Testis (tissue), 2 donors: ENCODE measurements at regions not wholly inside any gene's neighbourhood (a gene's known extent, or its start where the extent isn't known, plus 50 kb on each side); places are given as distances from the start of the nearest gene placed in this dataset.

Source experiments
- DNase-seq: peaks from one replicate; pipeline ENCODE4 v3.0.0-alpha.2; 2019
- H3K27ac ChIP-seq, 2 donors: fragments of 200-600 bp; sonication (generic); one replicate each; pipeline ENCODE4 v1.5.1; 2019
- H3K27me3 ChIP-seq: fragments of 200-600 bp; sonication (generic); one replicate; pipeline ENCODE4 v1.5.1; 2019
- H3K36me3 ChIP-seq: fragments of 200-600 bp; sonication (generic); one replicate; pipeline ENCODE4 v1.5.1; 2017; ENCODE audit warnings: low read depth; ENCODE audit errors: missing control alignments
- H3K4me1 ChIP-seq: fragments of 200-600 bp; sonication (generic); one replicate; pipeline ENCODE4 v1.5.1; 2019
- H3K4me3 ChIP-seq, 2 donors: fragments of 200-600 bp; sonication (generic); one replicate each; pipeline ENCODE4 v1.5.1; 2017 to 2019
- H3K9me3 ChIP-seq: fragments of 200-600 bp; sonication (generic); one replicate; pipeline ENCODE4 v1.5.1; 2017
- CTCF ChIP-seq, 3 experiments: fragments of 450-650 bp in 2 of 3; fragments of 200-600 bp in 1 of 3; sonication (generic) in 1 of 3; IDR thresholded peaks; one replicate each; pipeline ENCODE4 v1.5.1; 2016 to 2019; ENCODE audit warnings: antibody characterized with exemption in 3 of 3, mild to moderate bottlenecking in 2 of 3, moderate library complexity in 1 of 3
- POLR2A ChIP-seq: fragments of 450-650 bp; IDR thresholded peaks from one replicate; pipeline ENCODE4 v1.6.1; 2017; ENCODE audit warnings: antibody characterized with exemption, mild to moderate bottlenecking, moderate library complexity
- WGBS, 2 donors: methylation state at CpG; one replicate each; pipeline ENCODE4 v1.1.5; 2018; 5-methylcytosine and 5-hydroxymethylcytosine counted together
- intact Hi-C: fragments of 100-400 bp; cut with DNase I; formaldehyde crosslinking; loops from one replicate; pipeline ENCODE4 v1.15.1; 2023; ENCODE audit warnings: low total_unique reads

GRCh38 chr10:129364949-129365348 lies 102.1 kb upstream of the MGMT start:
- WGBS, 2 donors, result 85 to 89% methylated on average over 6 of the region's 6 CpGs
- no peak for TF ChIP-seq CTCF (IDR thresholded peaks at IDR 0.05)
- no peak for TF ChIP-seq POLR2A
- H3K27me3 ChIP-seq, result no peaks in the 10 kb centered on the region
- no peak for DNase-seq
- H3K9me3 ChIP-seq, result no peaks in the 10 kb centered on the region
- no peak overlapping the region for H3K4me3 ChIP-seq
- intact Hi-C loops, result no loop called here
- H3K36me3 ChIP-seq, result no peaks in the 10 kb centered on the region
- H3K27ac ChIP-seq, result no peak overlapping the region
- H3K4me1 ChIP-seq, result no peaks in the 10 kb centered on the region

DNA sequence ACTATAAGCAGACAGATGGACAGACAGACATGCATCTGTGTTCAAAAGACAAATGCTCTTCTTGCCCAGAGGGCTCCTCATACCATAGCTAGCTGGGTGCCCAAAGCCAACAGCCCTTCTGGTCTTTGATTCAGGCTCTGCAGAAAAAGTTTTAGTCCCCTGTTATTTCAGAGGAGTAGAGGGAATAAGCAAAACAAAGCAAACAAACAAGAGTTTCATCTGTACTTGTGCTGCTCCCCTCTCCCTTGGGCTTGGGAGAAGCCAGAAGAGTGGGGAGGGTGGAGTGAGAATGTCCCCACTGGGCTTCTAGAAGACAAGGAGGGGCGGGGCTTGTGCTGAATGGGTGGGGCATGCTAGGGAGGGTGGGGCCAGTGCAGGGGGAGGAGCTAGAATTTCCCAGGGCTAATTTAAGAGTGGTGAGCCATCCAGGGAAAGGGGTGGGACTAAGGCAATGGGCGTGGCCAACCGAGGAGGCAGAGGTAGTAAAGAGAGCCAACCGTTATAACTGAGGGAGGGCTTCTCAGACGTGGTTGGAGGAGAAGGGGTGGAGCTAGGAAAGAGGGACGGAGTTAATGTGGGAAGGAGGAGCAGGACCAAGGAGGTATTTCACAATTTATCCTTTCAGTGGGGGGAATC lies 101.2 kb upstream of the MGMT start:
- peak; percentile 74 for DNase-seq
- H3K36me3 ChIP-seq, result no peaks in the 10 kb centered on the region
- intact Hi-C loops, result no loop called here
- no peaks in the 10 kb centered on the region for H3K4me1 ChIP-seq
- WGBS, 2 donors, result 65 to 77% methylated on average over 6 of the region's 6 CpGs
- no peaks in the 10 kb centered on the region for H3K27me3 ChIP-seq
- no peak for TF ChIP-seq POLR2A
- no peak overlapping the region for H3K4me3 ChIP-seq
- no peak overlapping the region for H3K27ac ChIP-seq
- H3K9me3 ChIP-seq, result no peaks in the 10 kb centered on the region

GRCh38 chr10:129366450-129366849 lies 100.6 kb upstream of the MGMT start:
- 71 to 73% methylated on average over 3 of the region's 3 CpGs for WGBS, 2 donors
- Histone ChIP-seq H3K9me3 (no peaks in the 10 kb centered on the region), H3K36me3 (no peaks in the 10 kb centered on the region), H3K27ac (no peak overlapping the region), H3K4me1 (no peaks in the 10 kb centered on the region), H3K4me3 (no peak overlapping the region), H3K27me3 (no peaks in the 10 kb centered on the region)
- DNase-seq, result no peak
- TF ChIP-seq CTCF (IDR thresholded peaks at IDR 0.05) (no peak), POLR2A (no peak)
- intact Hi-C loops, result no loop called here

DNA sequence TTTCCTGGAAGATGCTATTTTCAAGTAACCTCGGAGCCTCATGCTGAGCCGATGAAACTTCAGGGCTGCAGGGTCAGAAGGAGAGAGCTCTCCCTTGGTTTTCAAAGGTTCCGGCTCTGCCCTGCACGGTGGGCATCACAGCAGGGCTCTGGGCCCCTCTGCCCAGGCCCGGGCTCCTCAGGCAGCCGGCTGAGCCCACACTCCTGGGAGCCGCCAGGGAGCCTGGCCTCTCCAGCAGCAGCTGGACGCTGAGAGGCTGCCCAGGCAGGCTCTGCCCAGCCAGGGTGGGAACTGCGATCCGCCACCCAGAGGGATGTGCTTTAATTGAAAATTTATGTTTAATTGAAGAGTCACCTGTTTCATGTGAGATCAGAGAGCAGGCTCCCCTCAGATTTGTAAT lies 97.5 kb upstream of the MGMT start:
- Histone ChIP-seq H3K4me1 (no peaks in the 10 kb centered on the region), H3K4me3 (no peak overlapping the region), H3K27me3 (no peaks in the 10 kb centered on the region), H3K36me3 (no peaks in the 10 kb centered on the region), H3K27ac (no peak overlapping the region), H3K9me3 (no peaks in the 10 kb centered on the region)
- TF ChIP-seq CTCF (IDR thresholded peaks at IDR 0.05) (no peak), POLR2A (no peak)
- intact Hi-C loops, result no loop called here
- DNase-seq, result no peak
- WGBS, 2 donors, result 71 to 72% methylated on average over 5 to 10 of the region's 10 CpGs

DNA sequence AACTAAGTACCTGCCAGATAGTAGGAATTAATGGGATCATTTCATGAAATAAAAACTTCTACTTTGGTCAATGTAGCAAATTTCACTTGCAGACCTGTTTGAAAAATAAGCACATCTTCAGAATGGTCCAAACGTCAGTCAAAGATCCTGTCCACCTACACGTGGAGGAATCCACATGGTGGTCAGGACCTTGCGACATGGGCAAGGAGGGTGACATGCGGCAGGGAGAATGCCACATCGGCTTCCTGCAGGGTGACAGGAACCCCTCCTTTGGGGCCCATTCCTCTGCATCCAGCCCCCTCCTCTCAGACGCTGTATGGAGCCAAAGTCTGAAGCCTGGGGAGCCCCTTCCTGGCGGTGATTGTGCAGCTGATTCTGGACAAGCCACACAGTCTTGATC lies 95.5 kb upstream of the MGMT start:
- no peaks in the 10 kb centered on the region for H3K36me3 ChIP-seq
- TF ChIP-seq CTCF (IDR thresholded peaks at IDR 0.05) (no peak), POLR2A (no peak)
- no peaks in the 10 kb centered on the region for H3K4me1 ChIP-seq
- H3K4me3 ChIP-seq, result no peak overlapping the region
- WGBS, 2 donors, result 73 to 75% methylated on average over 7 of the region's 7 CpGs
- H3K9me3 ChIP-seq, result no peaks in the 10 kb centered on the region
- no peak overlapping the region for H3K27ac ChIP-seq
- no peaks in the 10 kb centered on the region for H3K27me3 ChIP-seq
- intact Hi-C loops, result no loop called here
- DNase-seq, result no peak
